Liver (tissue), 3 donors: ENCODE measurements at regions not wholly inside any gene's neighbourhood (a gene's known extent, or its start where the extent isn't known, plus 50 kb on each side); places are given as distances from the start of the nearest gene placed in this dataset.

ENCODE experiments used
- ATF3 ChIP-seq: IDR thresholded peaks from 2 replicates; pipeline ENCODE4 v1.6.1; 2016; ENCODE audit warnings: antibody characterized with exemption
- CTCF ChIP-seq: fragments of 150-350 bp; IDR thresholded peaks from 2 replicates; pipeline ENCODE4 v1.5.1; 2017; ENCODE audit warnings: improper control_type of control experiment, low read depth, low read length; ENCODE audit not compliant: missing input control
- EGR1 ChIP-seq, 2 donors: IDR thresholded peaks; 2 replicates each; pipeline ENCODE4 v1.6.1; 2016 to 2018; ENCODE audit warnings: antibody characterized with exemption in 2 of 2, low read depth in 2 of 2
- FOXA2 ChIP-seq: IDR thresholded peaks from 2 replicates; pipeline ENCODE4 v1.6.1; 2016; ENCODE audit warnings: antibody characterized with exemption
- GABPA ChIP-seq, 2 donors: IDR thresholded peaks in 1 of 2; conservative IDR thresholded peaks in 1 of 2; 2 replicates each; pipeline ENCODE4 v1.6.1; 2016; ENCODE audit warnings: antibody characterized with exemption in 2 of 2, mild to moderate bottlenecking in 1 of 2, moderate library complexity in 1 of 2
- JUND ChIP-seq, 2 donors: IDR thresholded peaks; 2 replicates each; pipeline ENCODE4 v1.6.1; 2016; ENCODE audit warnings: antibody characterized with exemption in 2 of 2
- MAX ChIP-seq: IDR thresholded peaks from 2 replicates; pipeline ENCODE4 v1.6.1; 2016; ENCODE audit warnings: antibody characterized with exemption
- RAD21 ChIP-seq, 2 donors: IDR thresholded peaks; 2 replicates each; pipeline ENCODE4 v1.6.1; 2016; ENCODE audit warnings: antibody characterized with exemption in 2 of 2, mild to moderate bottlenecking in 2 of 2
- REST ChIP-seq: IDR thresholded peaks from 2 replicates; pipeline ENCODE4 v1.6.1; 2016; ENCODE audit warnings: antibody characterized with exemption, mild to moderate bottlenecking
- RXRA ChIP-seq, 2 donors: IDR thresholded peaks; 2 replicates each; pipeline ENCODE4 v1.6.1; 2017 to 2018; ENCODE audit warnings: antibody characterized with exemption in 2 of 2, mild to moderate bottlenecking in 1 of 2
- SP1 ChIP-seq: IDR thresholded peaks from 2 replicates; pipeline ENCODE4 v1.6.1; 2018; ENCODE audit warnings: antibody characterized with exemption, mild to moderate bottlenecking
- TAF1 ChIP-seq: conservative IDR thresholded peaks from 2 replicates; pipeline ENCODE4 v1.6.1; 2016; ENCODE audit warnings: antibody characterized with exemption, mild to moderate bottlenecking
- YY1 ChIP-seq: IDR thresholded peaks from 2 replicates; pipeline ENCODE4 v1.6.1; 2016; ENCODE audit warnings: antibody characterized with exemption, mild to moderate bottlenecking
- ZBTB33 ChIP-seq: IDR thresholded peaks from 2 replicates; pipeline ENCODE4 v1.6.1; 2016; ENCODE audit warnings: antibody characterized with exemption
- donor health status: healthy.
- donor health status: healthy.

- no peak for TF ChIP-seq CTCF
- no peak for TF ChIP-seq ZBTB33
- TF ChIP-seq JUND (IDR thresholded peaks at IDR 0.05), result no peak
- no peak for TF ChIP-seq YY1
- no peak for TF ChIP-seq RXRA (IDR thresholded peaks at IDR 0.05)
- TF ChIP-seq REST, result no peak
- no peak for TF ChIP-seq TAF1
- TF ChIP-seq MAX, result no peak
- no peak for TF ChIP-seq SP1
- TF ChIP-seq RAD21 (IDR thresholded peaks at IDR 0.05), result no peak
- no peak for TF ChIP-seq GABPA (IDR thresholded peaks at IDR 0.05 in 1 of 2, conservative IDR thresholded peaks at IDR 0.05 in 1 of 2)
- TF ChIP-seq EGR1 (IDR thresholded peaks at IDR 0.05; ENCODE audit: low read depth in 2 of 2), result no peak
- no peak for TF ChIP-seq ATF3
- TF ChIP-seq FOXA2, result no peak
These were observed 256.7 kb upstream of the CAMK1G start for GRCh38 chr1:209326831-209327230.
